ENCODE measurements at regions not wholly inside any gene's neighbourhood (a gene's known extent, or its start where the extent isn't known, plus 50 kb on each side); places are given as distances from the start of the nearest gene placed in this dataset.

GRCh38 chr2:129758784-129759471 is 220.5 kb upstream of the RAB6C start:
- no peak for DNase-seq (ENCODE audit: extremely low read depth in 1 of 11, low read depth in 9 of 11, low spot score in 4 of 11)

- no peak for DNase-seq (ENCODE audit: extremely low read depth in 1 of 11, low read depth in 9 of 11, low spot score in 4 of 11)
Measured at GRCh38 chr2:129759472-129760010, 219.9 kb upstream of the RAB6C start.

- DNase-seq (ENCODE audit: extremely low read depth in 1 of 11, low read depth in 9 of 11, low spot score in 4 of 11): no peak
Measured at GRCh38 chr2:129760669-129761068, 218.8 kb upstream of the RAB6C start.

- DNase-seq (ENCODE audit: extremely low read depth in 1 of 11, low read depth in 9 of 11, low spot score in 4 of 11): no peak
Measured at GRCh38 chr2:129761569-129762021, 217.9 kb upstream of the RAB6C start.

GRCh38 chr2:129762386-129763189 is 216.9 kb upstream of the RAB6C start:
- no peak for DNase-seq (ENCODE audit: extremely low read depth in 1 of 11, low read depth in 9 of 11, low spot score in 4 of 11)

- no peak for DNase-seq (ENCODE audit: extremely low read depth in 1 of 11, low read depth in 9 of 11, low spot score in 4 of 11)
Measured at GRCh38 chr2:129763190-129763846, 216.1 kb upstream of the RAB6C start.

- no peak for DNase-seq (ENCODE audit: extremely low read depth in 1 of 11, low read depth in 9 of 11, low spot score in 4 of 11)
Measured at GRCh38 chr2:129763966-129764365, 215.5 kb upstream of the RAB6C start.

GRCh38 chr2:129764376-129765325 is 214.8 kb upstream of the RAB6C start:
- no peak for DNase-seq (ENCODE audit: extremely low read depth in 1 of 11, low read depth in 9 of 11, low spot score in 4 of 11)

- DNase-seq (ENCODE audit: extremely low read depth in 1 of 11, low read depth in 9 of 11, low spot score in 4 of 11): no peak
Measured at GRCh38 chr2:129765326-129765677, 214.2 kb upstream of the RAB6C start.

- no peak for DNase-seq (ENCODE audit: extremely low read depth in 1 of 11, low read depth in 9 of 11, low spot score in 4 of 11)
Measured at GRCh38 chr2:129765678-129766351, 213.7 kb upstream of the RAB6C start.

- no peak for DNase-seq (ENCODE audit: extremely low read depth in 1 of 11, low read depth in 9 of 11, low spot score in 4 of 11)
Measured at GRCh38 chr2:129766374-129766993, 213.0 kb upstream of the RAB6C start.

GRCh38 chr2:129767346-129768035 is 212.0 kb upstream of the RAB6C start:
- DNase-seq (ENCODE audit: extremely low read depth in 1 of 11, low read depth in 9 of 11, low spot score in 4 of 11): no peak

- DNase-seq (ENCODE audit: extremely low read depth in 1 of 11, low read depth in 9 of 11, low spot score in 4 of 11): no peak
Measured at GRCh38 chr2:129768036-129768386, 211.5 kb upstream of the RAB6C start.

GRCh38 chr2:129768485-129769184 is 210.8 kb upstream of the RAB6C start:
- DNase-seq (ENCODE audit: extremely low read depth in 1 of 11, low read depth in 9 of 11, low spot score in 4 of 11): no peak

GRCh38 chr2:129769185-129769991 is 210.1 kb upstream of the RAB6C start:
- peak in 1 of 11 donors; percentile 58 for DNase-seq (ENCODE audit: extremely low read depth in 1 of 11, low read depth in 9 of 11, low spot score in 4 of 11)
